Lower leg skin (tissue), 4 donors: ENCODE measurements at regions not wholly inside any gene's neighbourhood (a gene's known extent, or its start where the extent isn't known, plus 50 kb on each side); places are given as distances from the start of the nearest gene placed in this dataset.

Experiments used
- DNase-seq, 2 donors: peaks; one replicate each; pipeline ENCODE4 v3.0.0-alpha.2; 2019; ENCODE audit warnings: low spot score in 2 of 2
- H3K4me3 ChIP-seq: fragments of 200-600 bp; sonication (generic); 2 replicates; pipeline ENCODE4 v1.5.1; 2017; ENCODE audit warnings: mild to moderate bottlenecking, low read depth; ENCODE audit not compliant: poor library complexity, severe bottlenecking
- CTCF ChIP-seq, 3 donors: fragments of 450-650 bp; IDR thresholded peaks; one replicate each; pipeline ENCODE4 v1.5.1; 2016; ENCODE audit warnings: antibody characterized with exemption in 3 of 3, mild to moderate bottlenecking in 3 of 3, moderate library complexity in 2 of 3
- POLR2A ChIP-seq, 2 donors: fragments of 450-650 bp; IDR thresholded peaks; one replicate each; pipeline ENCODE4 v1.6.1; 2016 to 2017; ENCODE audit warnings: antibody characterized with exemption in 2 of 2, mild to moderate bottlenecking in 1 of 2, moderate library complexity in 1 of 2
- WGBS, 2 donors: methylation state at CpG; one replicate each; pipeline ENCODE4 v1.1.5; 2018; 5-methylcytosine and 5-hydroxymethylcytosine counted together
- intact Hi-C: fragments of 100-400 bp; cut with DNase I; formaldehyde crosslinking; loops from one replicate; pipeline ENCODE4 v1.15.0; 2023; ENCODE audit warnings: low total_unique reads

DNA sequence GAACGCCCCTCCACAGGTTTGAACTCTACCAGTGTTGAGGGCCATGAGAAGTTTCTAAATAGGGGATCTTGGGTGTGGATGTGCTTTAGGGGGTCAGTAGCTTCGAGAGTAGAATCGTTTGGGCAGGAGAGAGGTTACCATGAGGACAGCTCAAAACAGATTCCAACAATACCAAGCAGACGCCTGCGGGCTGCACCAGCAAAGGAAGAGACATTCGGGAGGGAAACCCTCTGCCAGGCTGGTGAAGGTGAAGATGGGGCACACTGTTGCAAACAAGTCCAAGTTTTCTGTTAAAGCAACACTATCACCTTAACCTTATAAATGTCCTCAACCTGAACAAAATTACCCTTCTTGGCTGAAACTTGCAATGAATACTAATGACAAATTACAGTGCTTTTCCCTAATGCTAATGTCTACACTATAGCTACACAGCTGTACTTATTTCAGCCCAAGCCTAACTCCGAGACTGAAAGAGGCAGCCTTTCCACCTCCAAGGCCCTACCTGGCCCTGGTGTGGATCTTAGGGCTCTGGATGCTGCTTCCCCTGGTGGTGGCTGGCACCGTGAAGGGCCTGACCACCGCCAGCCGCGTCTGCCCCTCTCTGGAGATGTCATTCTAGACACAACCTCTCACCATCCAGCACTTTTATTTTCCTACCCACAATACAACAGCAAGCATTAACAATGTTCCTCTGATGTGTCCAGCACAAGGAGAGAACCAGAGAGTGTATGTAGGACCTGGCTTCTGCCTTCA is 80.1 kb downstream of the DLL1 start:
- no peak for DNase-seq
- TF ChIP-seq POLR2A (IDR thresholded peaks at IDR 0.05) (no peak), CTCF (IDR thresholded peaks at IDR 0.05) (no peak)
- intact Hi-C loops, result no loop called here
- H3K4me3 ChIP-seq, result no peak overlapping the region
- 59 to 72% methylated on average over 11 of the region's 11 CpGs for WGBS, 2 donors

GRCh38 chr6:170210026-170210390 is 80.9 kb downstream of the DLL1 start:
- TF ChIP-seq POLR2A (IDR thresholded peaks at IDR 0.05) (no peak), CTCF (IDR thresholded peaks at IDR 0.05) (no peak)
- DNase-seq, result no peak
- H3K4me3 ChIP-seq, result no peak overlapping the region
- WGBS, 2 donors, result 89 to 91% methylated on average over 20 of the region's 20 CpGs
- intact Hi-C loops, result no loop called here

DNA sequence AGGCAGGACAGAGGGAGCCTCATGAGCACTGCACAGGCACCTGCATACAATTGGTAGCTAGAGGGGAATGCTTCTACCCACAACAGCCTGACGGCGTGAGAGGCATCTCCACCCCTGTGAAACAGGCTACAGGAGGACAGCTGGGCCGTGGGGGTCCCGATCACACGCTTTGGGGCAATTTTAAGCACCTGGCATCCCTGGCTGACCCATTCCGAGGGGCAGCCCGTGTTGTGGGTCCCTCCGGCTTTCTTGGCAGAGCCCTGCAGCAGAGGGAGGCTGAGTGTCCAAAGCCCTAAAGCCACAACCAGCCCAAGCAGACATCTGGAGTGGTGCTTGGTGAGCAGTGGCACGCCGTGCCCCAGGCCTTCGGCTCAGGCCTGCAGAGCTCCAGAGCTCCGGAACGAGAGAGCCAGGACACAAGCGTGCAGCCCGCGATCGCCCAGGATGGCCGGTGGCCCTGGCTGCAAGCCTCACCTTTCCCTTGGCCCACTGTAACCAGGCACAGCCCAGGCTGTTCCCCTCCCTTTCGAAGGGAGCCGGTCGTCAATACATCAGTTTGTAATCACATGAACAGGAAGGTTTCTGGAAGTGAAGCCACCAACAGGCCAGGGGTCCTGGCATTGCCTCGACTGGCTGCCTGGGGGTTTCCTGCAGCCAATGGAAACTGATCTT is 81.4 kb downstream of the DLL1 start:
- intact Hi-C loops, result no loop called here
- TF ChIP-seq POLR2A (IDR thresholded peaks at IDR 0.05) (no peak), CTCF (IDR thresholded peaks at IDR 0.05) (no peak)
- peak in 1 of 2 donors; percentile 10 for DNase-seq
- H3K4me3 ChIP-seq, result no peak overlapping the region
- 80 to 87% methylated on average over 16 to 22 of the region's 22 CpGs for WGBS, 2 donors

DNA sequence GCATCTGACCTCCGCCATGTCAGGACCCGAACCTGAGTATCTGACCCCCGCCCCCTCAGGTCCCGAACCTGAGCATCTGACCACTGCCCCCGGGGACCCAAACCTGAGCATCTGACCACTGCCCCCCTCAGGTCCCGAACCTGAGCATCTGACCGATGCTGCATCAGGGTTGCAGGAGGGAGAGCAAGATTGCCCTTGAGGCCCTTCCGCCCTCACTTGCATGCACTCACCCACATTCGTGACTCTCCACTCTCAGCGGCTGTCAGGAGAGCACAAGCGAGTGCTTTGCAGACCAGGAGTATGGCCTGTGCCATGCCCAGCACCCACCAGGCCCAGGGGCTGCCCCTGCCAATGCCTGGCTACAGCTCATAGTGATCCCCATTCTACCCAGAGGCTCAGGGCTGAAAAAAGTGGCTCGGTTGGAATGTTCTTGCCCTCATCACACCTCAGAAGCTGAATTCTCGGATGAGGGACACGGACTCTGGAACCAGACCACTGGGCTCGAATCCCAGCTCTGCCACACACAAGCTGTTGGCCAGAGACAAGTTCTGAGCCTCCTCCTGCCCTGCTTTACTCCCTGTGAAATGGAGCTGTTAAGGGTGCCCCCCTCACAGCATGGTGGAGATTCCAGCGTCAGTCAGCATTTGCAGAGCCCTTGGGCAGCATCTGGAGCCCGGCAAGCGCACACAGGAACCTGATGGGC is 82.1 kb downstream of the DLL1 start:
- TF ChIP-seq CTCF (IDR thresholded peaks at IDR 0.05) (no peak), POLR2A (IDR thresholded peaks at IDR 0.05) (no peak)
- intact Hi-C loops, result no loop called here
- peak in 1 of 2 donors; percentile 6 for DNase-seq
- WGBS, 2 donors, result 90 to 91% methylated on average over 18 of the region's 18 CpGs
- H3K4me3 ChIP-seq, result no peak overlapping the region

- no peak overlapping the region for H3K4me3 ChIP-seq
- 93% methylated on average over 15 of the region's 15 CpGs for WGBS, 2 donors
- intact Hi-C loops, result no loop called here
- TF ChIP-seq CTCF (IDR thresholded peaks at IDR 0.05) (no peak), POLR2A (IDR thresholded peaks at IDR 0.05) (no peak)
- DNase-seq, result no peak
Observed at GRCh38 chr6:170208182-170208601, 82.7 kb downstream of the DLL1 start.
